BJ (cell line): ENCODE measurements at regions not wholly inside any gene's neighbourhood (a gene's known extent, or its start where the extent isn't known, plus 50 kb on each side); places are given as distances from the start of the nearest gene placed in this dataset.
"Not testable (repeated sequence)": the region's sequence is repeated elsewhere in the genome, so short reads cannot be mapped to it uniquely, and the experiment has no call there.

Experiments
- CTCF ChIA-PET: fragments of 350-600 bp; formaldehyde crosslinking; extraction: SDS; loops from one replicate; lab custom pipeline; 2021; ENCODE audit warnings: antibody characterized with exemption, inconsistent platforms; lab: Yijun Ruan, JAX
- POLR2A ChIA-PET: fragments of 300-600 bp; sonication (Branson Sonifier 250); formaldehyde crosslinking; extraction: SDS; loops from one replicate; lab custom pipeline; 2021; ENCODE audit warnings: antibody characterized with exemption; lab: Charles Lee
- DNase-seq: peaks from one replicate; pipeline ENCODE4 v3.0.0-alpha.2; 2011; ENCODE audit warnings: low read depth
- H3K27me3 ChIP-seq: 2 replicates; pipeline ENCODE4 v1.6.0; 2011; ENCODE audit warnings: low read length; ENCODE audit not compliant: control insufficient read depth, insufficient read depth
- H3K36me3 ChIP-seq: 2 replicates; pipeline ENCODE4 v1.5.1; 2011; ENCODE audit warnings: low read length; ENCODE audit not compliant: control insufficient read depth, insufficient read depth
- H3K4me3 ChIP-seq: 2 replicates; pipeline ENCODE4 v1.5.1; 2011; ENCODE audit warnings: low read depth, mild to moderate bottlenecking, control low read depth, low read length
- CTCF ChIP-seq: IDR thresholded peaks from 2 replicates; pipeline ENCODE4 v1.5.1; 2011; ENCODE audit warnings: low read depth, mild to moderate bottlenecking, control low read depth, inconsistent platforms, low read length, moderate library complexity; ENCODE audit not compliant: insufficient read depth

GRCh38 chr5:56631719-56632118, 183.6 kb upstream of the MAP3K1 start:
- Histone ChIP-seq H3K4me3 (no peak overlapping the region), H3K36me3 (no peaks in the 10 kb centered on the region), H3K27me3 (no peaks in the 10 kb centered on the region)
- no peak for TF ChIP-seq CTCF
- ChIA-PET POLR2A (no interaction called here), CTCF (no interaction called here)
- DNase-seq = no peak

- H3K27me3 ChIP-seq, POLR2A ChIA-PET, DNase-seq, H3K36me3 ChIP-seq, CTCF ChIA-PET, H3K4me3 ChIP-seq: not testable (repeated sequence)
Measured at GRCh38 chr5:56628616-56629015, 186.7 kb upstream of the MAP3K1 start.

GRCh38 chr5:56625541-56625940, 189.8 kb upstream of the MAP3K1 start:
- peak; percentile 93 for DNase-seq
- no peaks in the 10 kb centered on the region for H3K36me3 ChIP-seq
- no peak overlapping the region for H3K4me3 ChIP-seq
- H3K27me3 ChIP-seq = no peaks in the 10 kb centered on the region
- no peak for TF ChIP-seq CTCF
- ChIA-PET POLR2A (no interaction called here), CTCF (interaction anchor here (1.3 kb wide), 1 partner anchor 355 kb away, joined by 6 read pairs; no protein-coding TSS in a partner anchor)

GRCh38 chr5:56624751-56625150, 190.6 kb upstream of the MAP3K1 start:
- ChIA-PET CTCF (no interaction called here), POLR2A (no interaction called here)
- Histone ChIP-seq H3K27me3 (no peaks in the 10 kb centered on the region), H3K4me3 (no peak overlapping the region), H3K36me3 (no peaks in the 10 kb centered on the region)
- no peak for DNase-seq
- no peak for TF ChIP-seq CTCF

- Histone ChIP-seq H3K36me3 (no peaks in the 10 kb centered on the region), H3K27me3 (no peaks in the 10 kb centered on the region), H3K4me3 (no peak overlapping the region)
- no peak for TF ChIP-seq CTCF
- no peak for DNase-seq
- ChIA-PET POLR2A (no interaction called here), CTCF (no interaction called here)
Measured at GRCh38 chr5:56622141-56622540, 193.2 kb upstream of the MAP3K1 start.

- no peaks in the 10 kb centered on the region for H3K36me3 ChIP-seq
- no peak overlapping the region for H3K4me3 ChIP-seq
- CTCF ChIA-PET = no interaction called here
- POLR2A ChIA-PET = no interaction called here
- no peak for TF ChIP-seq CTCF
- no peaks in the 10 kb centered on the region for H3K27me3 ChIP-seq
- no peak for DNase-seq
Measured at GRCh38 chr5:56620903-56621677, 194.3 kb upstream of the MAP3K1 start.
